GM21381 (cell line): ENCODE measurements at regions not wholly inside any gene's neighbourhood (a gene's known extent, or its start where the extent isn't known, plus 50 kb on each side); places are given as distances from the start of the nearest gene placed in this dataset.
A peak's percentile ranks its signal among the peaks of the same experiment; 100 is the strongest.
"Not testable (repeated sequence)": the region's sequence is repeated elsewhere in the genome, so short reads cannot be mapped to it uniquely, and the experiment has no call there.

ENCODE experiments used
- ATAC-seq: cut with Tn5 transposase; IDR thresholded peaks from one replicate; pipeline ENCODE4 v1.9.1; 2021; ENCODE audit warnings: mild to moderate bottlenecking, moderate library complexity; ENCODE audit not compliant: unreplicated experiment

DNA sequence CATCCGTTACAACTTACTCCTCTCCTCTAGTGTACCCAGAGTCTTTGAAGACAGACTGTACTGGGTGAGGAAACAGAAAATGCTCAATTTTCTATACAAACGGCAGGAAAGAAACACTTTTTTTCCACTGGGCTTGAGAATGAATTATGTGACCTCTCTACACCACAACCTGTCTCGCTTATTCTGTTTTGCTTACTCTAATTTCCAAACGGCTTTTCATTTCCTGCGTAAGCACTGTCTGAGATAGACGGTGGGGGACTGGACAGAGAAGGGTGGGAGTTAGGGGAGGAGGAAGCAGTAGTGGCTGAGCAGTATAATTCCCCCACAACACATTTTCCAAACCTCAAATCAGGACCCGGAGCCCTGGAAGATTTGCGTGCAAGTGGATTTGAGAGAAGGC lies 191.4 kb upstream of the SDK2 start:
- ATAC-seq: no peak

DNA sequence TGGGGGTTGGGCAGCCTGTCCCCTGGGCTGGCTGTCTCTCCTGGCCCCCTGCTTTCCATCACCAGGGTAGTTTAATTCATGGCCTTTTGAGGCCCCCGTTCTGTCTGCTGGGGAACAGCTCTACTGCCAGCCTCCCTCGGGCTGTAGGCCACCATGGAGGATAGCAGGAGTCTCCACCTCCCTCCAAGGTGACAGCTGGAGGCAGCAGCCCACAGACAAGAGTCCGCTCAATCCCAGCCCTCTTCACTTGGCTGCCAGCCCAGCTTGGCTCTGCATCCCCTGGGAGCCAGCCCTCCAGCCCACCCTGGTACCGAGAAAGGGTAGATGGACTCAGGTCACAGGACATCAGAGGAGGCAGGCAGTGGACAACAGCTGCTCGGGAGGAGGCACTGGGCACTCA lies 194.6 kb upstream of the SDK2 start:
- ATAC-seq: no peak

DNA sequence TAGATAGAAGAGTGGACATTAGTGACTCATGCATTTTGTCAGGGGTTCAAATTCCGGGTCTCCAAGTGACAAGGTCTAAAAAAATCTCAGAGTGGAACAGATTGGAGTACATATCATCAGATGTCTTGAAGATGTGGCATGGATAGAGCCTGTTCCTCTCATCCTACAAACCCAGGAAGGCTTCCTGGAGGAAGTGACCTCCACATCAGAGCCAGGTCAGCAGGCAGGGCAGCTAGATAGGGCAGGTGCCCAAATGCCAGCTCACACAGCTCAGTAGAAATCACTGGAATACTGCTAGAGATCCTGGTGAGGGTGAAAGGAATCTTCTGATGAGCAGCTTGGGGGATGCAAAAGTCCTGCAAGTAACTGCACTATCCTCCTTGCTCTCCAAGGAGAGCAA lies 196.6 kb upstream of the SDK2 start:
- ATAC-seq: no peak

DNA sequence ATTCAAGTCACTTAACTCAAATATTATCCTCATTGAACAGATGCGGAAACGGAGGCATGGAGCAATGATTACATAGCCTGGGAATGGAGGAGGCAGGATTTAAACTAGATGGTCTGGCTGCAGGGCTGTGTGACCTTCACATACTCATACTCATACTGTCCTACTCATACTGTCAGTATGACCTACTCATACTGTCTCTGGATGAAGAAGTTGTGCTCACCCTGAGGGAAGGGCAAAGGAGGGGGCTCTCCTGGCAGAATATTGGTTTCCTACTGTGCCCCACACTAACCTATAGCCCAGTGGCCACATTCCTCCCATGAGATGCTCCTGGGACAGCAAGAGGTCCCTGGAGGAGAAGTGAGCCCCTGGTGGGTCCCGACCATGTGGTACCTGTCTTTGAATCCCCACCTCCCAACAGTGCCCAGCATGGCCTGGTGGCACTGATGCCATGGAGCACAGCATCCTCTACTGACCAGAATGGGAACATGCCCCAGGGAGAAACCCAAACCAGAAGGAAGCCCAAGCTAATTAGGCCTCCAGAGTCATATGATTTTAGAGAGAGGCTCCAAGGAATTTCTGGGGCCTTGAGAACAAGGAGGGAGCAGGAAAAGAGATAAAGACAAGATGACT lies 197.3 kb upstream of the SDK2 start:
- ATAC-seq: no peak

DNA sequence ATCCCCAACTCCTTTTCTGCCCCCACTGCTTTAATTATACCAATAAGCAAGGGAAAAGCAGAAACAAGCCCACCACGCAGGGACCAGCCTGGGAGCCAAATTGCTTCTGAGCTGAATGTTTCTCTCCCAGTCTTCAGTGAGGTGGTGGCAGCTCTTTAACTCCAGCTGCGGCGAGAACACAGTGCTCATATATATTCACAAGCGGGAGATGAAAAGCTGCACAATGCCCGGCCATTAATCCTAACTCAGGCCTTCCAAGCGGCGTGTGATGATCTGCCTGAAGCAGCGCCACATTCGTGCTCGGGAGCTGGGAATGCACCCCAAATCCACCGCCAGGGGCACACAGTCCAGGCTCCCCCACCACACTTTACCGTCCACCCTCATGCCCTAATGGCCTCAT lies 203.7 kb upstream of the SDK2 start:
- no peak for ATAC-seq

DNA sequence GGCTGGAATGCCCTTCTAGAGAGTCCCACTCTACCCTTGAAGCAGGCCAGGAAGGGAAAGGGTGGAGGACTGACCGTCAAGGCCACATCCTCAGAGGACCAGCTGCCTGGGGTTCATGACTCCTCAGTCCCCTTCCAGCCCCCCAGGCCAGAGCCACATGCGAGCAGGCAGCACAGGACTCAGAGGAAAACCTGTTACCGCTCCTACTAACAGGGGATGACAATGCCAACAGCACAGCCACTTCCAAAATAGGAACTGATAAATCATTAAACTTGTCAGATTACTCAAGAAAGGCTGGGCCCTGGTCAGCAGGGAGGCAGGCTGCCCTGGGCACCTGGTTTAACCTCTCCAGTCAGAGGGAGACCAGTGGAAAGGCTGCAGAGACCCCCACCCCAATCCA lies 206.2 kb upstream of the SDK2 start:
- no peak for ATAC-seq

GRCh38 chr17:73851091-73851490 lies 206.8 kb upstream of the SDK2 start:
- ATAC-seq: no peak

DNA sequence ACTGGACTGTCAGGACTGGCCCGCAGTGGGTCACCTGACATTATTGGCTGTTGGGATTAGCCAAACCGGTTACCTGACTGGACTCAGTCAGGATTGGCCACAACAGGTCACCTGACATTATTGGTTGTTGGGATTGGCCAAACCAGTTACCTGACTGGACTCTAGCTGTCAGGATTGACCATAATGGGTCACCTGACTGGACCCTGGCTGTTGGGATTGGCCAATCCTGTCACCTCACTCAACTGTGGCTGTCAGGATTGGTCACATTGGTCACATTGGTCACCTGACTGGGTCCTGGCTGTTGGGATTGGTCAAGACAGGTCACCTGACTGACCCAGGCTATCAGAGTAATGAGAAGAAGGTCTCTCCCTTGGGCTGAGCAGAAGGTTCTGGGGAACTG lies 207.7 kb upstream of the SDK2 start:
- no peak for ATAC-seq

DNA sequence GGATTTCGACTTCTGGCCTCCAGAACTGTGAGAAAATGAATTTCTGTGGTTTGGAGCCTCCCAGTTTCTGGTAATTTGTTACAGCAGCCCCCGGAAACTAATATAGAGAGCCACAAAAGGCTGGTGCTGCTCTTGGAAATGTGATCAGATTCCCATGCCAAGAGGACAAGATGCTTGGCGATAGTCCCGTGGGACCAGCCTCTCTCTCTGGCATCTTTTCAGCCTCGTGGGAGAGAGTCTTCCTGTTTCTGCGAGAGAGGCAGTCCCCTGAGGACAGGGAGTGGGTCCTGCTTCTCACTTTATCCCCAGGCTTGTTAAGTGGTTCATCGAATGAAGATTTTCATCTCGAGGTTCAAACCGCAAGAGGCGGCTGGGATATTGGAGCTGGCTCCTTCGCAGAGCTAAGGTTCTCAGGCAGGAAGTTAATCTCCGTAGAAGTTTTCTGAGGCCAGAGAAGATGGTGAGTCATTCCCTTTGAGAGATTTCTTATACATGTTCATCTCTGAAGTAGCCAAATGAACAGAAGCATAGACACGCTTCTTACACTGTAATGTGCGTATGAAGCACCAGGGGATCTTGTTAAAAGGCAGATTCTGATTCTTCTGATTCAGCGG lies 211.6 kb upstream of the SDK2 start:
- ATAC-seq: no peak

DNA sequence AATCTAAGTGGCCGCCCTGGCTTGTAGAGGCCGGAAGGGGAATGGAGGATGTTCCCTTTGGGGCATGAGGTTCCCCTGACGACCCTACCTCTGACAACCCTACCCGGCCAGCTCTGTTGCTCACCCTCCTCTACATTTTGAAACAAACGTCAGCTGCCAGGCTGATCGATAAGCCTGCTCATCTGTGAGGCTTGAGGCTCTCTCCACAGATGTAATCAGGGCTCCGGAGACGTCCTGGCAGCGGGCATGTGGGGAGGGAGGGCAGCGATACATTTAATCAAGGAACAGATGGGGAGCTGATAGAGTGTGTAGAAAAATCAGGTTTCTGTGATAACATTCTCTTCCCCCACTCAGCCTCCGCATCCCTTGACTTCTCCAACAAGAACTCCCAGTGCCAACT lies 212.3 kb upstream of the SDK2 start:
- ATAC-seq: no peak

DNA sequence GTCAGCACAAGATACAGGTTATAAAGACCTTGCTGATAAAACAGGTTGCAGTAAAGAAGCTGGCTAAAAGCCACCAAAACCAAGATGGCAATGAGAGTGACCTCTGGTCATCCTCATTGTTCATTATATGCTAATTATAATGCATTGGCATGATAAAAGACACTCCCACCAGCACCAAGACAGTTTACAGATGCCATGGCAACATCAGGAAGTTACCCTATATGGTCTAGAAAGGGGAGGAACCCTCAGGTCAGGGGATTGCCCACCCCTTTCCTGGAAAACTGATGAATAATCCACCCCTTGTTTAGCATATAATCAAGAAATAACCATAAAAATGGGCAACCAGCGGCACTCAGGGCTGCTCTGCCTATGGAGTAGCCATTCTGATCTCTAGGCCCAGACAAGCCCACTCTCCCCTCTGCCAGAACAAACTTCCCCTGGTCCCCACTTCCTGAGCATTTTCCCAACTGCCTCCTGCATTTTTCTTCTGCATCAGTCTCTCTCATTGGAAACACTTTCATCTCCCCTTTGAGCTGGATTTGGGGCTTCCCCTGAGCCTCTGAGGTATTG lies 215.3 kb upstream of the SDK2 start:
- ATAC-seq: not testable (repeated sequence)

DNA sequence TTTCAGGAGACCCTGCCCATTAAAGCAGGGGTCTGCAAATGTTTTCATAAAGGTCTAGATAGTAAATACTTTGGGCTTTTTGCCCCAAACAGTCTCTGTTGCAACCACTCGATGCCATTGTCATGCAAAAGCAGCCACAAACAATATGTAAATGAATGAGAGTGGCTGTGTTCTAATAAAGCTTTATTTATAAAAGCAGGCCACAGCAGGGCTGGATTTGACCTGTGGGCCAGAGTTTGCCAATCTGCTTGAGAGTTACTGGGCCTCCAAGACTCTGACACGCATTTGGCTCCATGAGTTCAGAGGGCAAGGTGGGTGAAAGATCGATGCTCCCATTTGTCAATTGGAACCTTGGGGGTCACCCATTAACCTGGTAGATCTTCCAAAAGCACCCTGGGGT lies 217.3 kb upstream of the SDK2 start:
- no peak for ATAC-seq

GRCh38 chr17:73863761-73864535 lies 219.7 kb upstream of the SDK2 start:
- no peak for ATAC-seq

- no peak for ATAC-seq
These were observed 221.6 kb upstream of the SDK2 start for GRCh38 chr17:73865831-73866230.

GRCh38 chr17:73867056-73867455 lies 222.8 kb upstream of the SDK2 start:
- ATAC-seq: no peak

GRCh38 chr17:73870068-73870467 lies 225.8 kb upstream of the SDK2 start:
- no peak for ATAC-seq

- ATAC-seq: no peak
These were observed 226.2 kb upstream of the SDK2 start for GRCh38 chr17:73870473-73870872.

- ATAC-seq: no peak
These were observed 228.6 kb upstream of the SDK2 start for GRCh38 chr17:73872816-73873215.

- ATAC-seq: peak; percentile 55
These were observed 229.9 kb upstream of the SDK2 start for GRCh38 chr17:73874008-73874720.

GRCh38 chr17:73875346-73875745 lies 231.1 kb upstream of the SDK2 start:
- ATAC-seq: no peak

- no peak for ATAC-seq
These were observed 233.7 kb upstream of the SDK2 start for GRCh38 chr17:73877962-73878361.
